ENCODE measurements at regions not wholly inside any gene's neighbourhood (a gene's known extent, or its start where the extent isn't known, plus 50 kb on each side); places are given as distances from the start of the nearest gene placed in this dataset.

DNA sequence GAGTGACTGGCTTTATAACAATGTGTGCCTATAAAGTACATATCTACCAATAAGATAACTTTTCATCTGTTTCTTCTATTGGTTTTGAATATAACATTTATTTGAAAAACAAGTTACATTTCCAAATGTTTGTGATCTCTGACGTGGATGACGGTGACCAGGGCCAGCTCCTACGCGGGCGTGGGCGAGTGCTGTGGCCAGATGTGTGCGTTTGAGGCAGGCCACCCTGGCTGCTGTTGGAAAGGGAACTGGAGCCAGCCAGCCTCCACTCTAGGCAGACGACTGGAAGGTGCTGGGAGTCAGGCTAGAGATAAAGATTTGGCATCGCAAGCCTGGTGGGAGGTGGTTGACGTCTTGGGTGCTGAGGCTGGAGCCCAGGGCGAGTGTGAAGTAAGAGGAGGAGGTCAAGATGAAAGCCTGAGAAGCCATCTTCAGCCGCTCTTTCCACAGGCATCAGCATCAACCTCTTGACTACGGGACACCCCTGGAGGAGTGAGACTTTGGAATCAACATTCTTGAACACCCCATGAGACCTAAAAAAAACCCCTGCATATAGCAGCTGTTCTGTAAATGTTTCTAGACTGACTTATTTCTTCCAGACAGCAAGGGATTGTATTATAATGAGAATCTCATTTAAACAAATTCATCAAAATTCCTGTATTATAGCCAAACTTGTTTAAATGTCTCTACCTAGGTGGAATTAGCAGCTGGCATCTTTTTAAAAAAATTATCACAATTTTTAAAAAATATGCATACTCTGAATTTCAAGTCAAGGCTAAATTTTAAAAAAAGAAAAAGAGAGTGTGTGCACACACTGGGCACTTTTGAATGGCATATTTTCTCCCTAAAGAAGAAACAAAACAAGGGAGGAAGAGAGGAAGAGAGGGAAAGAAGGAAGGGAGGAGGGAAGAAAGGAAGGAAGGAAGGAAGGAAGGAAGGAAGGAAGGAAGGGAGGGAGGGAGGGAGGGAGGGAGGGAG, 112.5 kb upstream of the SLC44A3 start:
- DNase-seq (ENCODE audit: low read depth), result no peak

DNA sequence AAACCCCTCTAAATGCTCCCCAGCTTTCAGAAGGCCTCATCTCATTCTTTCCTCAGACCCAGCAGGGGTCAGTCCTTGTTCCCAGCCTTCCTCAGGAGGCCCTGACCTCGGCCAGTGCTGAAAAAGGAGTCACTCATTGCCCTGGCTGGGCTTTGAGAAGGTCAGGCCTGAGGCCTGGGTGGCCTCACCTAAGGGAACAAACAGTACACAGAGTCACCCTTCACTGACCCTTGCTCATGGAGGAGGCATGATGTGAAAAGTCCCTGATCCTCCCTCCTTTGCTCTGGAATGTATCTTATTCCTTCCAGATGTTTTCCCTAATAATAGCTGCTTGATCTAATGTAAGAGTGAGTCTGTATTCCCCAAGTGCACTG, 117.7 kb upstream of the SLC44A3 start:
- no peak for DNase-seq (ENCODE audit: low read depth)

DNA sequence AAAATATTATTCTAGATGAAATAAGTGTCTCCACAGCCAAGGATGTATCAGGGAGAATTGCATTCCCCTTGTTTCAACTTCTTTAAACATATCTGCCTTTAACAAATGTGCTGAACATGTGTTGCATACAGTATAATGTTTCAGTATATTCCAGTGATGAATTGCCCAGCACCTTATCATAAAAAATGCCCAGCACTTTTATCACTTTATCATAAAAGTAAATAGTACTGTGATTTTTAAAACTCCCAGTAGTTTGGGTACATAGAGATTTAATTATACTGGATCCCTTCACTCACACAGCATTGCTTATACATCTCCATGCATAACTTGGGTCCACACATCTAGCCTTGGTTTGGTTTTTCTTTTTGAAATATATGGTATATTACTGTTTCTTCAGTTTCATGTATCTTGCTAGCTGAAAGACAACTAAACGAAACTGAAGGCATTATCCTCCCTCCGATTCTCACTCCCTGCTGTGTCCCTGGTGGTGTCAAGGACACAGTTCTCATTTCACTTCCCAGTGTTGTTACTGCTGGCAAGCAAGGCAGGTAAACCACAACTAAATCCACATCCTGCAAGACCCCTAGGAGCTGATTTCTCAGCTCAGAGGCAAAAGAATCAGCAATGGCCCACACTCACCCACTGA, 118.2 kb upstream of the SLC44A3 start:
- no peak for DNase-seq (ENCODE audit: low read depth)

DNA sequence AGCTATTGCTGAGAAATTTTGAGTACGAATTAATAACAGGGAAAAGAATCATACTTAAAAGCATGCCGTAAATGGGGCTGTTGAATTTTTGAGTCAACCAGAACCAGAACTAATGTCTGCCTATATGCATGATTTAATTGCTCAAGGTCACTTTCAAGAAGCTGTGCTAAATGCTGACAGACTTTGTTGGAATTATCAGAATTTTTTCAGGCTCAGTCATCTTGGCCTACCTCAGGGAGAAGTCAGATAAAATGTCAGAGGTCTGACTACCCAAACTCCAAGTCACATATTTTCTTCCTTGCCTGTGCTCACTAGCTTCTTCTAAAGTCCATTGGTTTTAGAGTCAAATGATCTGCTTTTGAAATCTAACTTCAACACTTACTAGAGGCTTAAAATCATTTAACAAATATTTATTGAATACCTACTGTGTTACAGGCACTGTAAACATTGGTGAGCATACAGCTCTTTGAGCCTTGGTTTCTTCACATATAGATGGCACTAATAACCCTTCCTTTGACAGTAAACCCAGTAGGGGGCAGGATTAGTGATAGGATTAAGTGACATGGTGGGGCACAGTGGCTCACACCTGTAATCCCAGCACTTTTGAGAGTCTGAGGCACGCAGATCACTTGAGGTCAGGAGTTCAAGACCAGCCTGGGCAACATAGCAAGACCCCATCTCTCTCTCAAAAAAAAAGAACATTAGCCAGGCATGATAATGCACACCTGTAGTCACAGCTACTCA, 121.2 kb upstream of the SLC44A3 start:
- DNase-seq (ENCODE audit: low read depth), result no peak

DNA sequence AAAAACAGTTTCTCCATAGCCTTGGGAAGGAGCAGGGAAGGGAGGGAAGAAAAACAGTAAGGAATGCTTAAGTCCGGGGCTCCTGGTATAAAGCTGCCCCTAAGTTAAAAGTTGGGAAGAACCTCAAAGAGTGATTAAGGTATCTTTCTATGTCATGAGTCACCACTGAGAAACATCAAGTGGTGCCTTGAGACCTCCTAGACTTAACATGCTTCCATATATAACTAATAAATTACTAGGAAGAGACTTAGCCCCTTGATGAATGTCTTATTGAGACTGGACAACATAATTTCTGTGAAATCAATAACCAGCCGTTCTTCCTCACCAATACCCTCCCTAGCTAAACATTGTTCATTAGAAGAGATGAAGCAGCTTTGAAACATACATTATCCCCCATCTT, 121.8 kb upstream of the SLC44A3 start:
- no peak for DNase-seq (ENCODE audit: low read depth)

DNA sequence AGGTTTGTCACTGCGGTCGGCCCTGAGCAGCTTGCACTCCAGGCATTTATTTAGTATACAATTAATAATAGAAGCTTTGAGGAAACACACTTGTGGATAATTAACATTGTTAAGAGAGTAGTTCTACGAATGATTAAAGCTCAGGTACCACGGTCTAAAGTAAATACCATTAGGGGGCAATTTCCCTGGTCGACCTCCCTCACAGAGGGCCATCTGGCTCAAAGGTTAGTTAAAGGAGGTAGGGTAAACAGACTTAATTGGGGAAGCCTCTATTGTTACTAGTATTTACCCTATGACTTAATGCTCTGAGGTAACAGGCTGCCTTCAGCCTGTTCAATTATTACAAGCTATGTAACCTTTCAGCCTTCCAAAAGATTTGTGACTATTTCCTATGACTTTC, 122.3 kb upstream of the SLC44A3 start:
- no peak for DNase-seq (ENCODE audit: low read depth)

DNA sequence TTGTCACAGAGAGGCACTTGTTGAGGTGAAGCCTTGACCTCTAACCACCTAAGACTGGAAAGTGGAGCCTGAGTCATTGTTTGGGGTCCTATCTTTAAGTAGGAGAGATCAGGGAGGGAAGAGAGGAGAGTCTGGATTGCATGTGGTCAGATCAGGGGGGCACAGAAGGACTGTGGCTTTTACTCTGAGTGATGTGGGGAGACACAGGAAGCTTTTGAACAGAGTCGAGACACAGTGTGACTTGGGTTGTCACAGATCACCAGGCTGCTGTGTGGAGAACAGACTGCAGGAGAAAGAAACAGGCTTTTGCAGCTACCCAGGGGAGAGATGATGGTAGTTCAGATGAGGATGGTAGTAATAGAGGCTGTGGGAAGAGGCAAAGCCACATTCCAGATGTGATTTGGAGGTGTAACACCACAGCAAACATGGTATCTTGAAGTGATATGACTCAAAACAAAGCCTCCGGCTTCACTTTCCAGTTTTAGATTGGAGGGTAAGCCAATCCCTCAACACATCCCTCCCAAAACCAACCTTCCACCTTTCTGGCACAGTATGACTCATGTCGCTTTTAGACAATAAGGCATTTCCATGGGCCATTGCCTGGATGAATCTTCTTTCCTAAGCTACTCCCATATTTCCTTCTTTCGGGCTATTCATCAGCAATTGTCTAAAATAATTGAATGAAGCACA, 125.8 kb upstream of the SLC44A3 start:
- DNase-seq (ENCODE audit: low read depth), result no peak

DNA sequence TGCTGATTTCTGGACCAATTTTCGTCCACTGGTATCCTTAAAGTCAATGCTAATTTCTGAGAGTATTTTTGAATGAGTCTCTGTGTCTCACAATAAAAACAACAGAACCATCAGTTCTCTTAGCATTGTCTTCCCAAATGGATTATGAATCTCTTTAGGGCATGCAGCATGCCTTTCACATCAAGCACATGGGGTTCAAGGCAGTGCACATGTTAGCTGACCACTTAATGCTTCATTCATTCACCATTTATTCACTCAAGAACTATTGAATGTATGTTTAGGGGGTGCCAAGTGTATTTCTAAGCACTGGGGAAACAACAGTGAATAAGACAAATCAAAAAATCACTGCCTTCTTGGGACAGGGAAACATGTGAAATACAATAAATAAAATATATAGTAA, 126.7 kb upstream of the SLC44A3 start:
- no peak for DNase-seq (ENCODE audit: low read depth)

DNA sequence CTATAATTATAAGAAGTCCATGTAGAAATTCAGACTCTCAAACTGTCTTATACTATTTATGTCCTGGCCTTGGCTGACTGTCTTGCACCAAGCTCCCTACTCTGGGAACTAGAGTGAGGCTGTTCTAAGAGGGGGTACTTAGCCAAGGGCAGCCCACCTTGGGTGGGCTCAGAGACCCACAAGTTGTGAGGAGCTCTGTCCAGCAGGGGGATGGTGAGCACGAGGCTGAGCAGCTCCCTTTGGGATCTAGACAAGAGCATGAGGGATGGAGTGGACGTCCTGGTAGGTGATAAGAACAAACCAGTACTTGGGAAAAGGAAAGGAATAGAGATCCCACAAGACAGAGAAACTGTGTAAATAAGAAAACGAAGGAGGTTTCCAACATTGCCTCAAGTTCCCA, 127.1 kb upstream of the SLC44A3 start:
- no peak for DNase-seq (ENCODE audit: low read depth)

DNA sequence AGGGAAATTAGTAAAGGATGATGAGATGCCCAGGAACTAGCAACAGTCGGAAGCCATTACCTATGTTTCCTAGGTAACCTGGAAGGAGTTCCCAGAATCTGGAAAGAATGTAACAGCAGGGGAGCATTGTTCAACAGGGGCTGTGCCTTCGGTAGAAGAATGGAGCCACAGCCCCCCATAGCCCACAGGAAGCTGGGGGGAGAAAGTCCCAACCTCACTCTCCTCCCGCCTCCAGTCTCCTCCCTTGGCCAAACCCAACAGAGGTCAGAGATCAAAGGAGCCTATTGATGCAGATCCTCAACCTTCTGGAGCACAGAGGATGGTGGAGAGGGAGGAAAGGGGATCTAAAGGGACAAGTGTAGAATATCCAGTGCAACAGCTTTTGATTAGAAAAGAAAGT, 131.5 kb upstream of the SLC44A3 start:
- DNase-seq (ENCODE audit: low read depth), result no peak

DNA sequence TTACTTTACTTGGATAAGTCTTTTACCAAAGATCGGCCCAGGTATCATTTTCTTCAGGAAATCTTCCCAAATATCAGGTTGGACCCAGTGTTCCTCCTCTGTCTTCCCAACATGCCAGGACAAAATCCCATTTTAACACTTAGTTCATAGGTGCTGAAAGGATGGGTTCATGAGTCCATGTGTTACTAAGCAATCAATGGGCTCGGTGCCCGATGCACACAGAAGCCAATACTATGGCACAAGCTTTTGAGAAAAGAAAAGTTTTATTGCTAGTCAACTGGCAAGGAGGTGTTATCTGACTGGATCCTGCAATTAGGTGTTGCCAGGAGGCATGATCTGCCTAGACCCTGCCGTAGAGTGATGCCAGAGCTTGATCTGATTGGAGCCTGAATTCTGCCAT, 133.3 kb upstream of the SLC44A3 start:
- no peak for DNase-seq (ENCODE audit: low read depth)

DNA sequence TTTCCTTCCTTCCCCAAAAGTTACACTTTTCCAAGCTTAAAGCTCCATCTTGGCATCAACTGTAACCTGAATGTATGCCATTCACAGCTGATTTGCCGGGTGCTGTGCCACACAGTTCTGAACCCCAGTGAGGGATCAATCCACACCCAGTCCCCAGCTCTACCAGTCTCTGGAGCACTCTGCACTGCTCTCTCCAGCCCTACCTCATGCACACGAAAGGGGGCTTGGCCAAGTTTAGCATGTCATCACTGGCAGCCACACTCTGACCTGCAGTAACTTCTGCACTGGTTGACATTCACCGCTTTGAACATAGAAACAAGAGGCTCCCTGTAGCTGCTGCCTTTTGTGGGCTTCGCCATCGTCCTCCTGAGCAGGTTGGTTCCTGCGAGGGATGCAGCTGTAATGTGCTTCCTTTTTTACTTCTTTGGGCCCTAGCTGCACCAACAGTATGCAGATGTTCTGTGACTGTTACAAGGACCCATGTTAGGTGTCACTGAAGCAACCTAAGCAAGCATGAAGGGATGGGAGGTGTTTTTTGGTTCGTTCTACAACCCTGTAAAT, 135.4 kb upstream of the SLC44A3 start:
- DNase-seq (ENCODE audit: low read depth), result no peak

DNA sequence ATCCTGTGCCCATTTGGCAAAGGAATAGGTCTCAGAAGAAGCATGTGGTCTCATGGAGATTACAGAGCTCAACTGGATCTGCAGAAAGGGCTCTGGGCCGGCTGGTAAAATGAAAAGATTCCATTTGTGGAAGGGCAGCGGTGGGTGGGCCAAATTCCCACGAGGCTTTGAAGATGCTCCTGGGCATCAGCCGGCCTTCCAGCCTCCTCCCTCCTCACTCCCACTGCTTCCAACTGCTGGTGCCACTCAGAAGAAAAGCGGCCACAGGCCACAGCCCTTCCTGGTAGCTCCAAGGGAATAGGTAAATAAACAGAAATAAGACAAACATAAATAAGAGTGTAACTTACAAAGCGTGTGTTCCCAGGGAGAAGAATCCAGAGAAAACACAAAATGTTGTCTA, 136.3 kb upstream of the SLC44A3 start:
- DNase-seq (ENCODE audit: low read depth), result no peak

DNA sequence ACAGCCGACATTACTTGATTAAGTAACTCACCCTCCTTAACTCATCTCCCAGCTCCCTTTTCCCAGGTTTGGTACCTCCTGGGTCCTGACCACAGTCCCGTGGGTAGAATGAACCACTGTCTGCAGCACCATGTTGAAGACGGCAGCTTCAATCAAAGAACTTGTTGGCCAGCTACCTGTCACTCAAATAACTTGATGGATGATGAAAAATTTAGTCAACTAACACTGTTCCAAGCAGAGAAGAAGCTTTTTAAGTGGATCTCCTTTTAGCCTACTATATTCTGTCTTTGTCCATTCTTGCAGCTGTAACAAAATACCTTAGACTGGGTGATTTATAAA, 138.4 kb upstream of the F3 start:
- DNase-seq (ENCODE audit: low read depth), result no peak

DNA sequence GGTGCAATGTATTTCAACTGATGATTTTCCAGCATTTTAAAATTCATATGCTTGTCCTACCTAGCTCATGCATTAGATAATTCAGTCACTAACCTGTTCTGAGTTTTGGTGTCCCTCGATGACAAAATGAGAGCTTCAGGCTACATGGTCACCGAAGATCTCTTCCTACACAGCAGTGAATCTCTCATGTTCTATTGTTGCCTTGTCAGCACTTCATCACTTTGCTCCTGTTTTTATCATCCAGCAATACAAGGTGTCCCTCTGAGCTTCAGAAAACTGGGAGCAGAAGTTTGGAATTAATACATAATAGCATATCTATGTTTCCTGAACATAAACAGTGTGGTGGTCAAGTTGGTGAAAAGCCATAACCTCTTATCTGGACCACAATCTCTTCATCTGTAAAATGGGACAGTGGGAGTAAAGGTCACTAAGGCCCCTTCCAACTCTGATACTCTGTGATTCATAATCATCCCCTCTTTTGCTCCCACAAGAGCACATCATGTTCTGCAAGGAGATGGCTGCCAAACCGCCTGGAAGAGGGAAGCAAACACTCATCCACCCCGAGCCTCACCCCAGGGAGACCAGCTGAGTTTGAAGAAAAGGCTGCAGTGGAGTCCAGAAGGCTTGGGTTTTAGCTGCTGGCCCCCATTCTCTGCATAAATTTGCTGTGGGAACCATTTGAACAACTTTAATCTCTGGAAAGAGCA, 137.9 kb upstream of the F3 start:
- no peak for DNase-seq (ENCODE audit: low read depth)

DNA sequence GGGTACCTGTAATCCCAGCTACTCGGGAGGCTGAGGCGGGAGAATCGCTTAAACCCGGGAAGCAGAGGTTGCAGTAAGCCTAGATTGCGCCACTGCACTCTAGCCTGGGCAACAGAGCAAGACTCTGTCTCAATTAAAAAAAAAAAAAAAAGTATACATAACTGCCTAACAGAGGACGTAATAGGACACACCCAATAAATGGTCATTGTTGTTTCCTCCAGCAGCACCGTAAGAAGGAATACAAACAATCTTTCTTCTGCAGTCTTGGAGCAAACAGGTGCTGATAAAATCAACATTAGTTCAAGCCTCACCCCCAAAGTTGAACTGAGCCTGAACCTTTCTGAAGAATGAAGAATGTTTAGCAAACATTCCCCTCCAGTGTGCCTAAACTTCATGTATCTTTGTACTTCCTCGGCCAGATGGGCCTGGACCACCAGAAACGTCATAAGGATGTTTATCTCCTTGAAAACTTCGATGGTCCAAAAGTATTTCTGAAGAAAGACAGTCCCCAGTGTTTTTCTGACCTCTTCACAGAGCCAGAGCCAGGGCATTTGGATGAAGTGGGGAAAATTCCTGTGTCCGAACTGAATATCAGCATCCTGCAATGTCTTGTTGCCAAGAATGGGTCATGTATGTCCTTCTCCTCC, 136.8 kb upstream of the F3 start:
- no peak for DNase-seq (ENCODE audit: low read depth)

DNA sequence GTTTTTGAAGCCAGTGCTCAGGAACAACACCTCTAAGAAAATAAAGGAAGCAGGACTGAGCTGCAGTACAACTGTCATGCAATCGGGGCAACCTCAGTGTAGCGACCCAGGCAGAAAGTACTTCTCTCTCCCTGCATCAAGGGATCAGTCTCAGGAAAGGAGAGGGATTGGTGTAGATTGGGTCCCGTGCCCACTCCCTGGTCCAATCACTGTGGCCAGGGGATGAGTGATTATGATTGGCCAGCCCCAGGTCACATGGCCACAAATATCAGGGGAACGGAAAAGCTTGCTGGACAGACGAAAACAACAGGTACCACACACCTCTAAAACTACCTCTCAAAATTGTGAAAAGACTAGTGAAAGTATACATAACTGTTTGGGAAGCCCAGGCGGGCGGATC, 136.2 kb upstream of the F3 start:
- DNase-seq (ENCODE audit: low read depth), result no peak

DNA sequence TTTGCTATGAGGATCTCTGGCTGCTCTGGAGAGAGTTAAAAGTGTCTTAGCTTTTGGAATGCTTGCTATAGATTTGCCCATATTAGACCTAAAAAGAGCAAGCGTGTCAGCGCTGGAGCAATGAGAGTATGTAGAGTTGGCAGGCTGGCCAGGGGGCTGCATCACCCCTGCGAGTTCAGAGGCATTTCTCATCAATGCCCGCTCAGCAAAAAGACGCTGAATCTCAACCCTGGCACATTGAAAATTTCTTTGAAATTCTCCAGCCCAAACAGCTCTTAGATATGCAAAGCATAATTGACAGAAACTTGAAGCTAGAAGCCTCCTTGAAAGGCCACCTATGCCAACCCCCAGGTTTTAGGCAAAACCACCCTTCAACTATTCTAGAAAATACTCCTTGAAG, 135.5 kb upstream of the F3 start:
- DNase-seq (ENCODE audit: low read depth), result no peak

DNA sequence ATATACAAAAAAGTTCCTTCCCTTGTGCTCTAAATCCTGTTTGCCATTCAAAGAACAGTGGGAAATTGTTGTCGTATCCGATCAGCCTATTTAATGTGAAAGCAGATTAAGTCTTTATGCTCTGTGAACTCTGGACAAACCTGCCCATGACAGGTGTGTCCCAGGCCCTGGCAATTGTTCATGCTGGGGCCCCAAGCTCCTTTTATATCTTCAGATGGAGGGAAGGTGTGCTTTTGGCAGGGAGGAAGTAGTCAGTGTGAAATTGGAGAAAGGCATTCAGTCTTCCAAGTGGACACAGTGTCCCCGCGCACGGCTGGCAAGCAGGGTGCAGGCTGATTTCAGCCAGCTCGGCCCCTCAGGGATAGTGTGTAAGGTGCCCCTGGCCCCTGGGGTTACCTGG, 135.1 kb upstream of the F3 start:
- DNase-seq (ENCODE audit: low read depth), result no peak

DNA sequence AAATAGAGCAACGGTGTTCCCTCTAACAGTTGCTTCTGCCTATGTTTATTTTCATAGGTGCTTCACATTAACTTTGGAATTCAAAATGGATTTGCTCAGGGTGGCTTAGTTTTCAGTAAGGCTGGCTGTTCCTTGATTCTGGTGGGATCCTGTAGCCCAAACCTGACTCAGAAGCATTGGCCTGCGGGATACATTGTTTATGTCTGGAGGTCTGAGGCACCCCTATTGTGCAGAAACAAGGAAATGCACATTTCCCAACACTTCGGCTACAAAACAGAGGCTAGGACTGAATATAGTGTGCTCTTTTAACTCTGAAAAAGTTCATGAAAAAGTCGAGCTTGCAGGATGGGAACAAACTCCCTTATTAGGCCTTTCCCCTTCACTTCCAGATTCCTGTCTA, 133.8 kb upstream of the F3 start:
- DNase-seq (ENCODE audit: low read depth), result peak; percentile 85

DNA sequence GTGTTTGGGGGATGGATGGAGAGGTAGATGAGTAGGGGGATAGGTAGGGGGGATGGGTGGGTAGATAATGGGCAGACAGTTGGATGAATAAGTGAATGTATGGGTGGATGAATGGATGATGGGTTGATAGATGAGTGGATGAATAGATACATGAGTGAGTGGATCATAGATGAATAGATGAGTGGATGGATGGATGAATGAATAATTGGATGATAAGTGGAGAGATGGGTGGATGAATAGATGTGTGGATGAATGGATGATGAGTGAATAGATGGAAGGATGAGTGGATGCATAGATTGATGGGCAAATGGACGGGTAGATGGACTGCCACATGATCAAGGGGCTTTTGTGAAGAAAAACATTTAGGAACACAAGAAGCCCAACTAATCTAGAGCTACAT, 133.3 kb upstream of the F3 start:
- DNase-seq (ENCODE audit: low read depth), result no peak
